IMR-90 (cell line): ENCODE measurements at regions not wholly inside any gene's neighbourhood (a gene's known extent, or its start where the extent isn't known, plus 50 kb on each side); places are given as distances from the start of the nearest gene placed in this dataset.

Experiments used
- ATAC-seq: fragments of 200-7000 bp; cut with Tn5 transposase; 2 replicates; pipeline ENCODE4 v1.9.1; 2020; ENCODE audit warnings: low read depth, mild to moderate bottlenecking, moderate library complexity
- BruUV-seq: library from RNA; stranded (reverse); fragments of 400-500 nt; replicated peaks from 2 replicates; lab custom pipeline; 2021; lab: Mats Ljungman, UMichigan
- CTCF ChIA-PET: fragments of 300-600 bp; formaldehyde crosslinking; extraction: SDS; loops from one replicate; lab custom pipeline; 2021; ENCODE audit warnings: antibody characterized with exemption; lab: Yijun Ruan, JAX
- POLR2A ChIA-PET: fragments of 300-600 bp; sonication (Branson Sonifier 250); formaldehyde crosslinking; loops from one replicate; lab custom pipeline; 2022; ENCODE audit warnings: antibody characterized with exemption; ENCODE audit not compliant: unreplicated experiment; lab: Charles Lee
- DNase-seq: peaks from one replicate; pipeline ENCODE4 v3.0.0; 2013
- H2AFZ ChIP-seq: replicated peaks from 2 replicates; pipeline ENCODE3; 2013; ENCODE audit warnings: low read length, mild to moderate bottlenecking; ENCODE audit not compliant: poor library complexity
- H2AK5ac ChIP-seq: 2 replicates; pipeline ENCODE4 v1.6.1; 2013; ENCODE audit warnings: low read depth, low read length, inconsistent platforms
- H2AK9ac ChIP-seq: replicated peaks from 2 replicates; pipeline ENCODE3; 2013; ENCODE audit warnings: mild to moderate bottlenecking, low read depth, low read length, moderate library complexity; ENCODE audit not compliant: poor library complexity
- H2BK120ac ChIP-seq: 2 replicates; pipeline ENCODE4 v1.6.1; 2013; ENCODE audit warnings: low read depth, low read length, inconsistent platforms
- H2BK15ac ChIP-seq: 3 replicates; pipeline ENCODE4 v1.6.1; 2013; ENCODE audit warnings: low read depth, low read length, inconsistent platforms
- H2BK20ac ChIP-seq: 2 replicates; pipeline ENCODE4 v1.6.1; 2013; ENCODE audit warnings: low read depth, mild to moderate bottlenecking, inconsistent platforms, low read length, moderate library complexity
- H2BK5ac ChIP-seq: 2 replicates; pipeline ENCODE4 v1.6.1; 2013; ENCODE audit warnings: mild to moderate bottlenecking, low read depth, low read length, inconsistent platforms; ENCODE audit not compliant: poor library complexity, severe bottlenecking
- H3K14ac ChIP-seq: replicated peaks from 2 replicates; pipeline ENCODE4 v1.6.1; 2013; ENCODE audit warnings: low read depth, low read length, inconsistent platforms
- H3K18ac ChIP-seq: 2 replicates; pipeline ENCODE4 v1.6.1; 2013; ENCODE audit warnings: low read depth, low read length, control low read depth
- H3K23ac ChIP-seq: 2 replicates; pipeline ENCODE4 v1.6.1; 2013; ENCODE audit warnings: low read depth, low read length, inconsistent platforms
- H3K27ac ChIP-seq: 2 replicates; pipeline ENCODE4 v1.5.1; 2013; ENCODE audit warnings: mild to moderate bottlenecking, control low read depth, low read length; ENCODE audit not compliant: insufficient read depth
- H3K27me3 ChIP-seq: 2 replicates; pipeline ENCODE4 v1.6.1; 2013; ENCODE audit warnings: low read length; ENCODE audit not compliant: control insufficient read depth, insufficient read depth
- H3K36me3 ChIP-seq: 2 replicates; pipeline ENCODE4 v1.6.1; 2013; ENCODE audit warnings: low read length, mixed read lengths; ENCODE audit not compliant: control insufficient read depth, insufficient read depth
- H3K4ac ChIP-seq: 2 replicates; pipeline ENCODE4 v1.6.1; 2013; ENCODE audit warnings: low read depth, low read length, inconsistent platforms
- H3K4me1 ChIP-seq: 2 replicates; pipeline ENCODE4 v1.6.1; 2013; ENCODE audit warnings: low read length, mixed read lengths; ENCODE audit not compliant: control insufficient read depth, insufficient read depth
- H3K4me2 ChIP-seq: 2 replicates; pipeline ENCODE4 v1.6.1; 2013; ENCODE audit warnings: low read depth, mild to moderate bottlenecking, control low read depth, low read length, moderate library complexity
- H3K4me3 ChIP-seq: 2 replicates; pipeline ENCODE4 v1.5.1; 2013; ENCODE audit warnings: low read depth, mild to moderate bottlenecking, control low read depth, low read length, moderate library complexity; ENCODE audit not compliant: insufficient read depth
- H3K56ac ChIP-seq: 2 replicates; pipeline ENCODE4 v1.6.1; 2013; ENCODE audit warnings: low read length, inconsistent platforms; ENCODE audit not compliant: insufficient read depth; ENCODE audit errors: extremely low read depth
- H3K79me1 ChIP-seq, 2 experiments: 2 replicates each; pipeline ENCODE4 v1.6.1; 2013; ENCODE audit warnings: low read length in 2 of 2, inconsistent platforms in 1 of 2, low read depth in 1 of 2
- H3K9ac ChIP-seq: 2 replicates; pipeline ENCODE4 v1.6.1; 2013; ENCODE audit warnings: low read depth, low read length, control low read depth
- H3K9me1 ChIP-seq: 2 replicates; pipeline ENCODE4 v1.6.1; 2013; ENCODE audit warnings: low read length, inconsistent platforms; ENCODE audit not compliant: insufficient read depth
- H3K9me3 ChIP-seq: 2 replicates; pipeline ENCODE4 v1.6.1; 2013; ENCODE audit warnings: low read length; ENCODE audit not compliant: control insufficient read depth, insufficient read depth
- H4K20me1 ChIP-seq: 2 replicates; pipeline ENCODE4 v1.6.1; 2013; ENCODE audit warnings: low read length, inconsistent platforms; ENCODE audit not compliant: insufficient read depth
- H4K5ac ChIP-seq: 2 replicates; pipeline ENCODE4 v1.6.1; 2013; ENCODE audit warnings: mild to moderate bottlenecking, low read depth, low read length, control low read depth
- H4K8ac ChIP-seq, 2 experiments: 2 replicates each; pipeline ENCODE4 v1.6.1; 2013; ENCODE audit warnings: low read depth in 2 of 2, low read length in 2 of 2, control low read depth in 1 of 2, inconsistent platforms in 1 of 2
- H4K91ac ChIP-seq: 2 replicates; pipeline ENCODE4 v1.6.1; 2013; ENCODE audit warnings: low read depth, low read length, inconsistent platforms; ENCODE audit not compliant: insufficient read depth
- BHLHE40 ChIP-seq: fragments of 150-350 bp; IDR thresholded peaks from 2 replicates; pipeline ENCODE4 v1.6.1; 2016; ENCODE audit warnings: mild to moderate bottlenecking, low read depth, low read length
- CHD1 ChIP-seq: IDR thresholded peaks from 2 replicates; pipeline ENCODE4 v1.6.1; 2012; ENCODE audit warnings: low read depth, low read length, improper control_type of control experiment
- FOS ChIP-seq: fragments of 150-350 bp; IDR thresholded peaks from 2 replicates; pipeline ENCODE4 v1.6.1; 2016; ENCODE audit warnings: low read depth, low read length
- MAFK ChIP-seq: IDR thresholded peaks from 2 replicates; pipeline ENCODE4 v1.6.1; 2012; ENCODE audit warnings: low read depth, low read length, improper control_type of control experiment
- NFE2L2 ChIP-seq: fragments of 150-350 bp; IDR thresholded peaks from 2 replicates; pipeline ENCODE4 v1.6.1; 2016; ENCODE audit warnings: low read depth, mild to moderate bottlenecking, low read length
- POLR2A ChIP-seq: IDR thresholded peaks from 2 replicates; pipeline ENCODE4 v1.6.1; 2012; ENCODE audit warnings: mild to moderate bottlenecking, low read depth, low read length
- RAD21 ChIP-seq: IDR thresholded peaks from 2 replicates; pipeline ENCODE4 v1.6.1; 2012; ENCODE audit warnings: low read length, improper control_type of control experiment
- RCOR1 ChIP-seq: IDR thresholded peaks from 2 replicates; pipeline ENCODE4 v1.6.1; 2012; ENCODE audit warnings: mild to moderate bottlenecking, low read length, improper control_type of control experiment; ENCODE audit not compliant: insufficient replicate concordance
- RFX5 ChIP-seq: IDR thresholded peaks from 2 replicates; pipeline ENCODE4 v1.8.0; 2012; ENCODE audit warnings: low read depth, mild to moderate bottlenecking, low read length, moderate library complexity
- SMC3 ChIP-seq: fragments of 150-350 bp; IDR thresholded peaks from 2 replicates; pipeline ENCODE4 v1.6.1; 2016; ENCODE audit warnings: low read depth, mild to moderate bottlenecking, antibody characterized with exemption, low read length, moderate library complexity
- WGBS, 2 experiments: methylation state at CpG; one replicate each; pipeline versions ENCODE4 v1.1.5 to v1.1.7; 2013; ENCODE audit warnings: missing lambda C conversion rate in 2 of 2; ENCODE audit not compliant: insufficient read length in 1 of 2; ENCODE audit errors: extremely low coverage in 2 of 2; 5-methylcytosine and 5-hydroxymethylcytosine counted together
- dilution Hi-C: fragments of 300-500 bp; cut with HindIII; formaldehyde crosslinking; loops from one replicate; pipeline ENCODE4 v1.14.3; 2018; ENCODE audit warnings: low sequenced_read_pairs; ENCODE audit not compliant: unreplicated experiment
- in situ Hi-C: fragments of 300-500 bp; cut with MboI; formaldehyde crosslinking; loops from 3 replicates; pipeline ENCODE4 v1.14.3; 2019; ENCODE audit warnings: low sequenced_read_pairs, inconsistent platforms, mixed read lengths
- intact Hi-C: fragments of 100-400 bp; cut with micrococcal nuclease; formaldehyde crosslinking; loops from 2 replicates; pipeline ENCODE4 v1.10.0; 2022
- TF ChIP-seq, protein P1 (sequence below): fragments of 150-350 bp; IDR thresholded peaks from 2 replicates; pipeline ENCODE4 v1.6.1; 2017; ENCODE audit warnings: mild to moderate bottlenecking, antibody characterized with exemption, low read length, low read depth
- TF ChIP-seq, protein P2 (sequence below): conservative IDR thresholded peaks from 2 replicates; pipeline ENCODE4 v1.5.1; 2012; ENCODE audit warnings: mild to moderate bottlenecking, low read depth, low read length, improper control_type of control experiment
- TF ChIP-seq, protein P3 (sequence below): fragments of 150-350 bp; IDR thresholded peaks from 2 replicates; pipeline ENCODE4 v1.6.1; 2016; ENCODE audit warnings: low read depth, mild to moderate bottlenecking, low read length, moderate library complexity, borderline replicate concordance

DNA sequence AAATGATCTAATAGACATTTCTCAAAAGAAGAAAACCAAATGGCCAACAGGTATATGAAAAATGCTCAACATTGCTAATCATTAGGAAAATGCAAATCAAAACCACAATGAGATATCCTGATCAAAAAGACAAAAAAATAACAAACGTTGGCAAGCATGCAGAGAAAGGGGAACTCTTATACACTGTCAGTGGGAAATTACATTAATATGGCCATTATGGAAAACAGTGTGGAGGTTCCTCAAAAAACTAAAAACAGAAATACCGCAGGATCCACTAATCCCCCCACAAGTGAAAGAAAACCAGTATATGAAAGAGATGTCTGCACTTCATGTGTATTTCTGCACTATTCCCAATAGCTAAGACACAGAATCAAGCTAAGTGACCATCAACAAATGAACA is 57.7 kb upstream of the CTIF start:
- no peaks in the 10 kb centered on the region for H4K20me1 ChIP-seq
- intact Hi-C loops (no loop called here), dilution Hi-C loops (no loop called here), in situ Hi-C loops (loop anchor here (5.0 to 25.0 kb wide), 2 partner anchors 51 to 756 kb away; no protein-coding TSS in a partner anchor)
- no peaks in the 10 kb centered on the region for H3K9me1 ChIP-seq
- no peaks in the 10 kb centered on the region; a peak in 1 of 4 replicates for H3K79me1 ChIP-seq
- no peak overlapping the region for H3K4me3 ChIP-seq
- H2BK120ac ChIP-seq: no peak overlapping the region
- H3K36me3 ChIP-seq: no peaks in the 10 kb centered on the region
- no peak overlapping the region for H3K56ac ChIP-seq
- ChIA-PET CTCF (interaction anchor here (0.7 to 1.4 kb wide), 2 partner anchors 10 to 186 kb away, joined by 3 to 4 read pairs; no protein-coding TSS in a partner anchor), POLR2A (no interaction called here)
- no peak overlapping the region for H3K14ac ChIP-seq
- TF ChIP-seq, protein P1, sequence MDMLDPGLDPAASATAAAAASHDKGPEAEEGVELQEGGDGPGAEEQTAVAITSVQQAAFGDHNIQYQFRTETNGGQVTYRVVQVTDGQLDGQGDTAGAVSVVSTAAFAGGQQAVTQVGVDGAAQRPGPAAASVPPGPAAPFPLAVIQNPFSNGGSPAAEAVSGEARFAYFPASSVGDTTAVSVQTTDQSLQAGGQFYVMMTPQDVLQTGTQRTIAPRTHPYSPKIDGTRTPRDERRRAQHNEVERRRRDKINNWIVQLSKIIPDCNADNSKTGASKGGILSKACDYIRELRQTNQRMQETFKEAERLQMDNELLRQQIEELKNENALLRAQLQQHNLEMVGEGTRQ: no peak
- no peak for TF ChIP-seq NFE2L2
- no peak for TF ChIP-seq RAD21
- TF ChIP-seq FOS: no peak
- no peak for TF ChIP-seq RFX5
- no peak for TF ChIP-seq RCOR1
- no peak for TF ChIP-seq CHD1
- TF ChIP-seq, protein P2, sequence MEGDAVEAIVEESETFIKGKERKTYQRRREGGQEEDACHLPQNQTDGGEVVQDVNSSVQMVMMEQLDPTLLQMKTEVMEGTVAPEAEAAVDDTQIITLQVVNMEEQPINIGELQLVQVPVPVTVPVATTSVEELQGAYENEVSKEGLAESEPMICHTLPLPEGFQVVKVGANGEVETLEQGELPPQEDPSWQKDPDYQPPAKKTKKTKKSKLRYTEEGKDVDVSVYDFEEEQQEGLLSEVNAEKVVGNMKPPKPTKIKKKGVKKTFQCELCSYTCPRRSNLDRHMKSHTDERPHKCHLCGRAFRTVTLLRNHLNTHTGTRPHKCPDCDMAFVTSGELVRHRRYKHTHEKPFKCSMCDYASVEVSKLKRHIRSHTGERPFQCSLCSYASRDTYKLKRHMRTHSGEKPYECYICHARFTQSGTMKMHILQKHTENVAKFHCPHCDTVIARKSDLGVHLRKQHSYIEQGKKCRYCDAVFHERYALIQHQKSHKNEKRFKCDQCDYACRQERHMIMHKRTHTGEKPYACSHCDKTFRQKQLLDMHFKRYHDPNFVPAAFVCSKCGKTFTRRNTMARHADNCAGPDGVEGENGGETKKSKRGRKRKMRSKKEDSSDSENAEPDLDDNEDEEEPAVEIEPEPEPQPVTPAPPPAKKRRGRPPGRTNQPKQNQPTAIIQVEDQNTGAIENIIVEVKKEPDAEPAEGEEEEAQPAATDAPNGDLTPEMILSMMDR: no peak
- TF ChIP-seq SMC3: no peak
- TF ChIP-seq MAFK: no peak
- no peak for TF ChIP-seq POLR2A
- TF ChIP-seq BHLHE40: no peak
- TF ChIP-seq, protein P3, sequence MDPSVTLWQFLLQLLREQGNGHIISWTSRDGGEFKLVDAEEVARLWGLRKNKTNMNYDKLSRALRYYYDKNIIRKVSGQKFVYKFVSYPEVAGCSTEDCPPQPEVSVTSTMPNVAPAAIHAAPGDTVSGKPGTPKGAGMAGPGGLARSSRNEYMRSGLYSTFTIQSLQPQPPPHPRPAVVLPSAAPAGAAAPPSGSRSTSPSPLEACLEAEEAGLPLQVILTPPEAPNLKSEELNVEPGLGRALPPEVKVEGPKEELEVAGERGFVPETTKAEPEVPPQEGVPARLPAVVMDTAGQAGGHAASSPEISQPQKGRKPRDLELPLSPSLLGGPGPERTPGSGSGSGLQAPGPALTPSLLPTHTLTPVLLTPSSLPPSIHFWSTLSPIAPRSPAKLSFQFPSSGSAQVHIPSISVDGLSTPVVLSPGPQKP: no peak
- H3K27ac ChIP-seq: no peak overlapping the region
- BruUV-seq: no TSS peak
- no peak overlapping the region for H2BK20ac ChIP-seq
- H2BK15ac ChIP-seq: no peak overlapping the region
- H2AK9ac ChIP-seq: no peak overlapping the region
- no peak overlapping the region for H4K8ac ChIP-seq
- DNase-seq (no peak), ATAC-seq (no peak)
- H4K5ac ChIP-seq: no peak overlapping the region
- no peak overlapping the region for H3K4ac ChIP-seq
- no peak overlapping the region for H2BK5ac ChIP-seq
- no peak overlapping the region for H3K4me2 ChIP-seq
- WGBS, 2 experiments: no CpG with 5 or more reads among the region's 2 CpGs
- peaks cover 4% of the 10 kb centered on the region; the same call in 1 of the 2 replicates for H3K9me3 ChIP-seq
- no peaks in the 10 kb centered on the region for H3K27me3 ChIP-seq
- no peak overlapping the region for H2AK5ac ChIP-seq
- no peak overlapping the region for H4K91ac ChIP-seq
- no peak overlapping the region for H3K18ac ChIP-seq
- no peak overlapping the region for H3K23ac ChIP-seq
- no peak overlapping the region for H3K9ac ChIP-seq
- no peaks in the 10 kb centered on the region; the same call in 1 of the 2 replicates for H3K4me1 ChIP-seq
- no peak overlapping the region for H2AFZ ChIP-seq
